ENCODE measurements at regions not wholly inside any gene's neighbourhood (a gene's known extent, or its start where the extent isn't known, plus 50 kb on each side); places are given as distances from the start of the nearest gene placed in this dataset.
"Not testable (repeated sequence)": the region's sequence is repeated elsewhere in the genome, so short reads cannot be mapped to it uniquely, and the experiment has no call there.

DNA sequence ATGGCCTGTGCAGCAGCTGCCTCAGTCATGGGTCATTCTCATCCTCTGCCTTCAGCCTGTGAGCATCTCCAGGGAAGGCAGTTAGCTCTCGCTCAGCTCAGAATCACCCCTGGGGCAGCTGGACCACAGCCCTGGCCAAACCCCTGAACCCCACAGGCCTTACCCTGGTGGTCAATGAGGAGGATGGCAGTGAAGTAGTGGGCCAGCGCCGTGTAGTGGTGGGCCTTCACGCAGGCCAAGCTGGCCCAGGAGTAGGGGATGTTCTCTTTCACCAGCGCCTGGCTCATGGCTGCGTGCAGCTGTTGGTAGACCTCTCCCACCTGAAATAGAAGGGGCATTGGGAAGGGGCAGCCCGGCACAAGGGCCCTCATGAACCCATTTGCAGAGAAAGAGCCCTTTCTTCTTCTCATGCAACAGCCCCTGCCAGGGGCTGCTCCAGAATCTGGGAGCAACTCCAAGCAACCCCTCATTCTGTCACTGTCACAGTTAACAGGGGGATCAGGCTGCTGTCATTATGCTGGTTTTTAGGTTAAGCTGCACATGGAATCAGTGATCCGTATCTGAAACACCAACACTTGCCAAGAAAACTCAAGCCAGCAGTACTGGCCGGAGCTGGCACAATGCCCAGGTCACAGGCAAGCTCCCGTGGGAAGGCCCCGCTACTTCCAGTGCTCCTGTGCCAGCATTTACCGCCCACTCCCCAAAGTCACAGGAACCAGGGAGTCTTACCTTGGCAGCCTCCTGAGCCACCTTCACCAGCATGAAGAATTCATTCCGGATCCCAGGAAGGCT lies 290.2 kb downstream of the GOLGA6L6 start:
- H3K27me3 Mint-ChIP-seq; H3K4me3 Mint-ChIP-seq; CTCF ChIA-PET; H4K20me1 ChIP-seq (ENCODE audit: control insufficient read depth, insufficient read depth, low read length, poor library complexity, severe bottlenecking); H3K4me3 ChIP-seq (ENCODE audit: control extremely low read depth in 1 of 5, extremely low read depth in 1 of 5, insufficient read depth in 1 of 5, low read depth in 2 of 5, low read length in 4 of 5); H2AFZ ChIP-seq (ENCODE audit: insufficient read depth, low read depth, low read length, poor library complexity, severe bottlenecking); DNase-seq; H3K79me2 ChIP-seq (ENCODE audit: control insufficient read depth, insufficient read depth, low read length); H3K9me3 Mint-ChIP-seq (ENCODE audit: insufficient read depth); H3K36me3 ChIP-seq (replicated peaks in 1 of 2; ENCODE audit: control extremely low read depth in 1 of 2, control insufficient read depth in 1 of 2, extremely low read depth in 1 of 2, insufficient read depth in 2 of 2, low read length in 1 of 2); H3K27me3 ChIP-seq (replicated peaks in 1 of 4; ENCODE audit: control extremely low read depth in 1 of 4, control insufficient read depth in 3 of 4, insufficient read depth in 4 of 4, low read length in 3 of 4); H3K27ac ChIP-seq (ENCODE audit: low read length in 2 of 2); POLR2A ChIA-PET; H3K4me1 Mint-ChIP-seq; H3K4me2 ChIP-seq (replicated peaks; ENCODE audit: low read depth, low read length, poor library complexity, severe bottlenecking); H3K9ac ChIP-seq (ENCODE audit: low read length); ATAC-seq (ENCODE audit: low read depth); H3K27ac Mint-ChIP-seq; intact Hi-C loops (cut with micrococcal nuclease): not testable (repeated sequence)
- H3K4me1 ChIP-seq (ENCODE audit: control insufficient read depth in 2 of 2, insufficient read depth in 2 of 2, low read length in 2 of 2): peaks cover 8 to 16% of the 10 kb centered on the region in 2 donors
- H3K9me3 ChIP-seq (ENCODE audit: control extremely low read depth in 1 of 3, control insufficient read depth in 2 of 3, insufficient read depth in 1 of 3, low read length in 2 of 3): peaks cover 0 to 28% (median 0%) of the 10 kb centered on the region in 3 donors
- 80% methylated on average over 11 of the region's 13 CpGs for WGBS (ENCODE audit: insufficient coverage)

DNA sequence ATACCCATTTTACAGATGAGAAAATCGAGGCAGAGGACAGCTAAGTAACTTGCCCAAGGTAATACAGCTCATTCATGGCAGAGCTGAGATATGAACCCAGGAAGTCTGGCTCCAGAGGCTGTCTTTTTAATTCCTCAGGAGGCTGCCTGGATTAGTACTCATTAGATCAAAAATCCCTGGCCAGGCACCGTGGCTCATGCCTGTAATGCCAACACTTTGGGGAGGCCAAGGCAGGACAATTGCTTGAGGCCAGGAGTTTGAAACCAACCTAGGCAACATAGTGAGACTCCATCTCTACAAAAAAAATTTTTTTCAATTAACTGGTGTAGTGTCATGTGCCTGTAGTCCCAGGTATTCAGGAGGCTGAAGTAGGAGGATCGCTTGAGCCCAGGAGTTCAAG lies 291.4 kb downstream of the GOLGA6L6 start:
- DNase-seq; POLR2A ChIA-PET; H2AFZ ChIP-seq (ENCODE audit: insufficient read depth, low read depth, low read length, poor library complexity, severe bottlenecking); H3K36me3 ChIP-seq (replicated peaks in 1 of 2; ENCODE audit: control extremely low read depth in 1 of 2, control insufficient read depth in 1 of 2, extremely low read depth in 1 of 2, insufficient read depth in 2 of 2, low read length in 1 of 2); H3K9me3 Mint-ChIP-seq (ENCODE audit: insufficient read depth); H3K4me3 Mint-ChIP-seq; H3K27me3 ChIP-seq (replicated peaks in 1 of 4; ENCODE audit: control extremely low read depth in 1 of 4, control insufficient read depth in 3 of 4, insufficient read depth in 4 of 4, low read length in 3 of 4); H3K27ac Mint-ChIP-seq; H3K27me3 Mint-ChIP-seq; intact Hi-C loops (cut with micrococcal nuclease); H3K4me3 ChIP-seq (ENCODE audit: control extremely low read depth in 1 of 5, extremely low read depth in 1 of 5, insufficient read depth in 1 of 5, low read depth in 2 of 5, low read length in 4 of 5); H3K9ac ChIP-seq (ENCODE audit: low read length); H3K4me1 Mint-ChIP-seq; H3K79me2 ChIP-seq (ENCODE audit: control insufficient read depth, insufficient read depth, low read length); H3K27ac ChIP-seq (ENCODE audit: low read length in 2 of 2); H3K4me2 ChIP-seq (replicated peaks; ENCODE audit: low read depth, low read length, poor library complexity, severe bottlenecking); H4K20me1 ChIP-seq (ENCODE audit: control insufficient read depth, insufficient read depth, low read length, poor library complexity, severe bottlenecking); CTCF ChIA-PET; ATAC-seq (ENCODE audit: low read depth): not testable (repeated sequence)
- Histone ChIP-seq H3K9me3 (ENCODE audit: control extremely low read depth in 1 of 3, control insufficient read depth in 2 of 3, insufficient read depth in 1 of 3, low read length in 2 of 3) (peaks cover 0 to 26% (median 0%) of the 10 kb centered on the region in 3 donors), H3K4me1 (ENCODE audit: control insufficient read depth in 2 of 2, insufficient read depth in 2 of 2, low read length in 2 of 2) (peaks cover 8 to 16% of the 10 kb centered on the region in 2 donors)
- WGBS (ENCODE audit: insufficient coverage): 40% methylated on average over 2 of the region's 3 CpGs

DNA sequence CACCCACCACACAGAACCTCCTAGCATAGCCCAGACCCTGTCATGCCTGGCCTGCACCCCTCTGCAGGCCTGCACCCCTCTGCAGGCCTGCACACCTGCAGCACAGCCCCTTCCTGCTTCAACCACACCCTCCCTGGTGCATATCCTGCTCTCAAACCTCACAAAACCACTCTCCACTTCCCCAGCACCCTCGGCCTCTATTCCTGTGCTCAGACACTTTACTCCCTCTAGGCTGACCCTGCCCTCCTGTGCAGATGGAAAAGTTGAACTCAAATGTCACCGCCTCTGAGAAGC lies 292.0 kb downstream of the GOLGA6L6 start:
- 62% methylated on average over 2 of the region's 2 CpGs for WGBS (ENCODE audit: insufficient coverage)
- POLR2A ChIA-PET; H3K36me3 ChIP-seq (replicated peaks in 1 of 2; ENCODE audit: control extremely low read depth in 1 of 2, control insufficient read depth in 1 of 2, extremely low read depth in 1 of 2, insufficient read depth in 2 of 2, low read length in 1 of 2); H3K9ac ChIP-seq (ENCODE audit: low read length); intact Hi-C loops (cut with micrococcal nuclease); H3K27ac ChIP-seq (ENCODE audit: low read length in 2 of 2); H3K4me1 Mint-ChIP-seq; CTCF ChIA-PET; H3K4me3 ChIP-seq (ENCODE audit: control extremely low read depth in 1 of 5, extremely low read depth in 1 of 5, insufficient read depth in 1 of 5, low read depth in 2 of 5, low read length in 4 of 5); H4K20me1 ChIP-seq (ENCODE audit: control insufficient read depth, insufficient read depth, low read length, poor library complexity, severe bottlenecking); ATAC-seq (ENCODE audit: low read depth); DNase-seq; H3K27ac Mint-ChIP-seq; H3K27me3 ChIP-seq (replicated peaks in 1 of 4; ENCODE audit: control extremely low read depth in 1 of 4, control insufficient read depth in 3 of 4, insufficient read depth in 4 of 4, low read length in 3 of 4); H3K27me3 Mint-ChIP-seq; H3K4me2 ChIP-seq (replicated peaks; ENCODE audit: low read depth, low read length, poor library complexity, severe bottlenecking); H3K79me2 ChIP-seq (ENCODE audit: control insufficient read depth, insufficient read depth, low read length); H3K9me3 Mint-ChIP-seq (ENCODE audit: insufficient read depth); H3K4me3 Mint-ChIP-seq: not testable (repeated sequence)
- peak overlapping the region; percentile 32 for H2AFZ ChIP-seq (ENCODE audit: insufficient read depth, low read depth, low read length, poor library complexity, severe bottlenecking)
- peaks cover 0 to 30% (median 0%) of the 10 kb centered on the region in 3 donors for H3K9me3 ChIP-seq (ENCODE audit: control extremely low read depth in 1 of 3, control insufficient read depth in 2 of 3, insufficient read depth in 1 of 3, low read length in 2 of 3)
- peaks cover 8 to 16% of the 10 kb centered on the region in 2 donors for H3K4me1 ChIP-seq (ENCODE audit: control insufficient read depth in 2 of 2, insufficient read depth in 2 of 2, low read length in 2 of 2)

DNA sequence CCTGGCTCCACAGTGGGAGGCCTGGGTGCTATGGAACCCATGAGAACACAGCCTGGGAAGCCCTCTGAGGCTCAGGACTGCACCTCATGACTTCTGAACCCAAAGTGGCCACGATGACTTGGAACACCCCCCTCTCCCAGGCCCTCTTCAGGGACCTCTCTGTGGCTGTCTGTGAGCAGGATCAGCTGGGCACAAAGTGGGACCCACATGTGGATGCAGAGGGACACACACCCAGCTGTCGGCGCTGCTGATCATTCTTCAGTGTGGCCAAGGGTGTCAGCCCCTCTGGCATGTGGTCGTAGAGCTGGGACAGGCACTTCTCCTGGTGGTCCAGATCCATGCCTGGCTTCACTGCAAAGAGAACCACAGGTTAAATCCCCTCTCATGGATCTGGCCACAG lies 293.2 kb downstream of the GOLGA6L6 start:
- H3K9me3 Mint-ChIP-seq (ENCODE audit: insufficient read depth); DNase-seq; H3K4me3 ChIP-seq (ENCODE audit: control extremely low read depth in 1 of 5, extremely low read depth in 1 of 5, insufficient read depth in 1 of 5, low read depth in 2 of 5, low read length in 4 of 5); H3K27me3 ChIP-seq (replicated peaks in 1 of 4; ENCODE audit: control extremely low read depth in 1 of 4, control insufficient read depth in 3 of 4, insufficient read depth in 4 of 4, low read length in 3 of 4); H3K9ac ChIP-seq (ENCODE audit: low read length); H3K4me3 Mint-ChIP-seq; H4K20me1 ChIP-seq (ENCODE audit: control insufficient read depth, insufficient read depth, low read length, poor library complexity, severe bottlenecking); H3K27ac Mint-ChIP-seq; intact Hi-C loops (cut with micrococcal nuclease); H3K27me3 Mint-ChIP-seq; CTCF ChIA-PET; H3K4me1 Mint-ChIP-seq; H3K4me2 ChIP-seq (replicated peaks; ENCODE audit: low read depth, low read length, poor library complexity, severe bottlenecking); POLR2A ChIA-PET; ATAC-seq (ENCODE audit: low read depth); H3K27ac ChIP-seq (ENCODE audit: low read length in 2 of 2); H3K79me2 ChIP-seq (ENCODE audit: control insufficient read depth, insufficient read depth, low read length); H3K36me3 ChIP-seq (replicated peaks in 1 of 2; ENCODE audit: control extremely low read depth in 1 of 2, control insufficient read depth in 1 of 2, extremely low read depth in 1 of 2, insufficient read depth in 2 of 2, low read length in 1 of 2); H2AFZ ChIP-seq (ENCODE audit: insufficient read depth, low read depth, low read length, poor library complexity, severe bottlenecking): not testable (repeated sequence)
- Histone ChIP-seq H3K9me3 (ENCODE audit: control extremely low read depth in 1 of 3, control insufficient read depth in 2 of 3, insufficient read depth in 1 of 3, low read length in 2 of 3) (peaks cover 0 to 39% (median 0%) of the 10 kb centered on the region in 3 donors), H3K4me1 (ENCODE audit: control insufficient read depth in 2 of 2, insufficient read depth in 2 of 2, low read length in 2 of 2) (peaks cover 8 to 16% of the 10 kb centered on the region in 2 donors)
- 93% methylated on average over 4 of the region's 4 CpGs for WGBS (ENCODE audit: insufficient coverage)
